ENCODE measurements at regions not wholly inside any gene's neighbourhood (a gene's known extent, or its start where the extent isn't known, plus 50 kb on each side); places are given as distances from the start of the nearest gene placed in this dataset.
"Not testable (repeated sequence)": the region's sequence is repeated elsewhere in the genome, so short reads cannot be mapped to it uniquely, and the experiment has no call there.

DNA sequence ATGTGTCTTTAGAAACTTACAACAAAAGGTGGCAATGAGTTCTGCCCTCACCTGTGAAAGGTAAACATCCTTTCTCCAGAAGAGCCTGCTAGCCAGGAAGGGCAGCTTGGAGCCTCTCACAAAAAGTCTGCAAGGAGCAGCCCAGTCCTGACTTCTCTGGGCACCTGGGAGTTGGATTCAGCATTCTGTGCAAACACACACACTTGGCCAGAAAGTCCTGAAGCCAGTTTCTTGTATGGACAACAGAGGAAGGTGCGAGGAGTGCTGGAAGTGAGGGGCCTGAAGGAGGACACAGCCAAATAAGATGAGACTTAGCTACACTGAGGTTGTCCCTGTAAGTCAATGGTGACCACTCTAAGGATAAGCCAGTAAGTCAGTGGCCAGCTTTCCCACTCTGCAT, 52.4 kb upstream of the SLC1A4 start:
- H3K27ac ChIP-seq (replicated peaks), result no peak overlapping the region
- H3K27me3 ChIP-seq (ENCODE audit: low read depth), result peaks cover 17% of the 10 kb centered on the region
- H3K4me3 ChIP-seq, result no peak overlapping the region
- no peaks in the 10 kb centered on the region for H3K36me3 ChIP-seq
- DNase-seq, result no peak
- no peaks in the 10 kb centered on the region for H3K4me1 ChIP-seq
- TF ChIP-seq, protein P1, sequence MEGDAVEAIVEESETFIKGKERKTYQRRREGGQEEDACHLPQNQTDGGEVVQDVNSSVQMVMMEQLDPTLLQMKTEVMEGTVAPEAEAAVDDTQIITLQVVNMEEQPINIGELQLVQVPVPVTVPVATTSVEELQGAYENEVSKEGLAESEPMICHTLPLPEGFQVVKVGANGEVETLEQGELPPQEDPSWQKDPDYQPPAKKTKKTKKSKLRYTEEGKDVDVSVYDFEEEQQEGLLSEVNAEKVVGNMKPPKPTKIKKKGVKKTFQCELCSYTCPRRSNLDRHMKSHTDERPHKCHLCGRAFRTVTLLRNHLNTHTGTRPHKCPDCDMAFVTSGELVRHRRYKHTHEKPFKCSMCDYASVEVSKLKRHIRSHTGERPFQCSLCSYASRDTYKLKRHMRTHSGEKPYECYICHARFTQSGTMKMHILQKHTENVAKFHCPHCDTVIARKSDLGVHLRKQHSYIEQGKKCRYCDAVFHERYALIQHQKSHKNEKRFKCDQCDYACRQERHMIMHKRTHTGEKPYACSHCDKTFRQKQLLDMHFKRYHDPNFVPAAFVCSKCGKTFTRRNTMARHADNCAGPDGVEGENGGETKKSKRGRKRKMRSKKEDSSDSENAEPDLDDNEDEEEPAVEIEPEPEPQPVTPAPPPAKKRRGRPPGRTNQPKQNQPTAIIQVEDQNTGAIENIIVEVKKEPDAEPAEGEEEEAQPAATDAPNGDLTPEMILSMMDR (IDR thresholded peaks at IDR 0.05; ENCODE audit: borderline replicate concordance), result no peak
- H3K9me3 ChIP-seq (replicated peaks), result no peaks in the 10 kb centered on the region
- intact Hi-C loops (cut with micrococcal nuclease), result no loop called here

DNA sequence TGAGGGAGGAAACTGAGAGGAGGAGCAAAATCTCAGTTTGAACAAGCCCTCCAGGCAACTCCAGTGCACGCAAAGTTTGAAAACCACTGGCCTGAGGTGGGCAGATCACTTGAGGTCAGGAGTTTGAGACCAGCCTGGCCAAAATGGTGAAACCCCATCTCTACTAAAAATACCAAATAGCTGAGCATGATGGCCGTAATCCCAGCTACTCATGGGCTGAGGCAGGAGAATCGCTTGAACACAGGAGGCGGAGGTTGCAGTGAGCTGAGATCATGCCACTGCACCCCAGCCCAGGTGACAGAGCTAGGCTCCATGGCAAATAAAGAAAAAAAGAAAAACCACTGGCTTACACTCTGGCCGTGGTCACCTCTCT, 51.9 kb upstream of the SLC1A4 start:
- H3K9me3 ChIP-seq (replicated peaks); H3K36me3 ChIP-seq; H3K27ac ChIP-seq (replicated peaks); DNase-seq; intact Hi-C loops (cut with micrococcal nuclease); H3K4me3 ChIP-seq; H3K4me1 ChIP-seq: not testable (repeated sequence)
- H3K27me3 ChIP-seq (ENCODE audit: low read depth), result peaks cover 12% of the 10 kb centered on the region

DNA sequence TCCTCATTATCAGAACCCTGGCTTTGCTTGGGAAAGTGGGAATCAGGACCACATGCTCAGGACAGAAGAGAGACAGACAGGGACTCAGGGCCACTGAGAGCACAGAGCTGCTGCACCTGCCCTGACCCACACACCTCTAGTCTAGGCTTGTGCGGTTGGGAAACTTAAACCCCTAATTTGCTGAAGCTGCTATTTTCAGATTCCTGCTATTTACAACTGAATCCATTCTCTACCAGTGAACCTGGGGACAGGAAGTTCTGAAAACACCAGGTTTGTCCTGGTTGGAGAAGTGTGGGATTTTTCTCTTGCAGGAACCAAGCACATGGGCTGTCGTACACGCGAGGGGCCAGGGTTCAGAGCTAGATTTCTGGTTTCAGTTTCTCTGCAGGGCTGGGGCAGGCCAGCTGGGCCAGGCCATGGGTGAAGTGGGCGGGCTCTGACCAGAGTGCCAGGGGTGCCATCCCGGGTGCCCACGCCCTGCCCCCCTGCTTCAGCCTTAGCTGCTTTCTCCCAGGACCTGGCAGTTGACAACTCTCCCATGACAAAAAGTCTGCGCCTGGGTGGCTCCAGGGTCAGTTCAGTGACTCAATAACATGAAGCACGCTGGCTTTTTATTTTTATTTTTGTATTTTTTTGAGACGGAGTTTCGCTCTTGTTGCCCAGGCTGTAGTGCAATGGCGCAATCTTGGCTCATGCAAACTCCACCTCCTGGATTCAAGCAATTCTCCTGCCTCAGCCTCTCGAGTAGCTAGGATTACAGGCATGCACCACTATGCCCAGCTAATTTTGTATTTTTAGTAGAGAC, 51.3 kb upstream of the SLC1A4 start:
- H3K4me3 ChIP-seq, result no peak overlapping the region
- H3K4me1 ChIP-seq, result no peaks in the 10 kb centered on the region
- H3K27ac ChIP-seq (replicated peaks), result no peak overlapping the region
- no peaks in the 10 kb centered on the region for H3K9me3 ChIP-seq (replicated peaks)
- intact Hi-C loops (cut with micrococcal nuclease), result no loop called here
- H3K27me3 ChIP-seq (ENCODE audit: low read depth), result peaks cover 8% of the 10 kb centered on the region
- peak; percentile 30 for DNase-seq
- H3K36me3 ChIP-seq, result no peaks in the 10 kb centered on the region
- TF ChIP-seq, protein P1 (IDR thresholded peaks at IDR 0.05; ENCODE audit: borderline replicate concordance), result no peak

DNA sequence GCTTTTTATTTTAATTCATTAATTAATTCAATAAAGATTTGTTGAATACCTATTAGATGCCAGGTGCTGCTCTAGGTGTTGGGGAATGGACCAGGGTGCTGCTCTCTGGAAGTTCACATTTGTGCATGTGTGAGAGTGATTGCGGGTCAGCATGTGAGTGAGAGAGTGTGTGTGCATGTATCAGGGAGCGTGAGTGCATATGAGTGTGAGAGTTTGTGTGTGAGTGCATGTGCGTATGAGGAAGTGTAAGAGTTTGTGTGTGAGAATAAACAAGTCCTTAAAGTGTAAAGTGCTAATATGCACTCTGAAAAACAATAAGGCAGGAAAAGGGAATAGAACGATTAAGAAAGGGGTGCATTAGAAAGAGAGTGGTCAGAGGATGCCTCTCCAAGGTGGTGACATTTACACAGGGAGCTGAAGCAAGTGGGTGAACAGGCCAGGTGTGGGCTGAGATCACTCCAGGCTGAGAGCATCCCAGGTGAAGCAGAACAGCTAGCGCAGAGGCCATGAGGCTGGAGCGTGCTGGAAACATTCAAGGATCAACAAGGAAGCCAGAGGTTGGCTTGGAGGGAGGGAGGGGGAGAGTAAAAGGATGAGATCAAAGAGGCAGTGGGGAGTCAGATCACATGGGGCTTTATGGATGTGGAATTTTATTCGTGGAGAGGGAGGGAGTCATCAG, 50.5 kb upstream of the SLC1A4 start:
- DNase-seq, result no peak
- TF ChIP-seq, protein P1 (IDR thresholded peaks at IDR 0.05; ENCODE audit: borderline replicate concordance), result no peak
- Histone ChIP-seq H3K4me3 (no peak overlapping the region), H3K27me3 (ENCODE audit: low read depth) (peaks cover 4% of the 10 kb centered on the region), H3K4me1 (peaks cover 1% of the 10 kb centered on the region), H3K9me3 (replicated peaks) (no peaks in the 10 kb centered on the region), H3K36me3 (no peaks in the 10 kb centered on the region), H3K27ac (replicated peaks) (no peak overlapping the region)
- intact Hi-C loops (cut with micrococcal nuclease), result no loop called here

DNA sequence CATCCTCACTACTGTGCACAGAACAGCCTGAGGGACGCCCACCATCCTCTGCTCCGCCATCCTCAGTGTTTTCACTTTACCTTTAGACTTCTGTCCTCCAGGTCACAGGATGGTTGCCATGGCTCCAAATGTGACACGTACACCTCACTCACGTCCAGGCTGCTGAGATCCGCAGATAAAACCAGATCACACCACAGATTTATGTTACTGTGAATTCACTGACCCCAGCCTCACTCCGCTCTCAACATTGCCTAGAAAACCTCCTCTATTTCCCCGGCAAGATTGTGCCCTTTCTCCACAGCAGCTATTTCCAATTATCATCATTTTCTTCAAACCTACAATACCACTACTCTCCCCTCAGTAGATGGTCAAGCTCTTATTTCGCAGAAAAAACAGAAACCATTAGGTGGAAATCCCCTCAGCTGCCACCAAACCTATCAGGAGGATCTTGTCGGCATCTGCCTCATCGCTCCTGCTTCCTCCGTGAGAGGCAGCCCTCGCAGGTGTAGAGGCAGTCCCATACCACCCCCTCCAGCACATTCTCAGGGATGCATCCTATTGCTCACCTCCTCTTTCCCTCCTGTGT, 49.8 kb upstream of the SLC1A4 start:
- peaks cover 4% of the 10 kb centered on the region for H3K27me3 ChIP-seq (ENCODE audit: low read depth)
- TF ChIP-seq, protein P1 (IDR thresholded peaks at IDR 0.05; ENCODE audit: borderline replicate concordance), result no peak
- DNase-seq, result no peak
- H3K36me3 ChIP-seq, result no peaks in the 10 kb centered on the region
- H3K27ac ChIP-seq (replicated peaks), result no peak overlapping the region
- H3K4me3 ChIP-seq, result no peak overlapping the region
- H3K4me1 ChIP-seq, result peaks cover 5% of the 10 kb centered on the region
- intact Hi-C loops (cut with micrococcal nuclease), result no loop called here
- H3K9me3 ChIP-seq (replicated peaks), result no peaks in the 10 kb centered on the region
